Spleen (tissue), 11 donors: ENCODE measurements at regions not wholly inside any gene's neighbourhood (a gene's known extent, or its start where the extent isn't known, plus 50 kb on each side); places are given as distances from the start of the nearest gene placed in this dataset.
A peak's percentile ranks its signal among the peaks of the same experiment; 100 is the strongest.

ENCODE experiments used
- DNase-seq: peaks from one replicate; pipeline ENCODE4 v3.0.0-alpha.2; 2020
- H3K27ac ChIP-seq, 8 donors: fragments of 200-600 bp; sonication (generic) in 7 of 8; 1 replicate in 4 of 8; 2 replicates in 4 of 8; pipeline versions ENCODE4 v1.5.0 to v1.8.0; 2016 to 2021; ENCODE audit warnings: inconsistent platforms in 4 of 8, mild to moderate bottlenecking in 4 of 8, moderate library complexity in 1 of 8
- H3K27me3 ChIP-seq, 7 donors: fragments of 200-600 bp; sonication (generic) in 6 of 7; replicated peaks in 1 of 7; 1 replicate in 4 of 7; 2 replicates in 3 of 7; pipeline versions ENCODE4 v1.5.0 to v1.8.0; 2016 to 2021; ENCODE audit warnings: inconsistent platforms in 3 of 7, mild to moderate bottlenecking in 1 of 7
- H3K36me3 ChIP-seq, 6 donors: fragments of 200-600 bp; sonication (generic) in 5 of 6; 1 replicate in 4 of 6; 2 replicates in 2 of 6; pipeline versions ENCODE4 v1.5.0 to v1.8.0; 2016 to 2021; ENCODE audit warnings: inconsistent platforms in 2 of 6
- H3K4me1 ChIP-seq, 6 donors: fragments of 200-600 bp; sonication (generic) in 5 of 6; 1 replicate in 3 of 6; 2 replicates in 3 of 6; pipeline versions ENCODE4 v1.5.0 to v1.8.0; 2016 to 2021; ENCODE audit warnings: inconsistent platforms in 3 of 6
- H3K4me3 ChIP-seq, 8 donors: fragments of 200-600 bp; sonication (generic) in 7 of 8; 1 replicate in 4 of 8; 2 replicates in 4 of 8; pipeline versions ENCODE4 v1.5.0 to v1.8.0; 2016 to 2021; ENCODE audit warnings: inconsistent platforms in 4 of 8, mild to moderate bottlenecking in 4 of 8, moderate library complexity in 2 of 8
- H3K9me3 ChIP-seq, 8 donors: fragments of 200-600 bp; sonication (generic) in 7 of 8; 1 replicate in 4 of 8; 2 replicates in 4 of 8; pipeline versions ENCODE4 v1.5.0 to v1.8.0; 2016 to 2021; ENCODE audit warnings: inconsistent platforms in 4 of 8
- POLR2A ChIP-seq, 3 donors: fragments of 450-650 bp; IDR thresholded peaks; one replicate each; pipeline ENCODE4 v1.5.1; 2017; ENCODE audit warnings: antibody characterized with exemption in 3 of 3, mild to moderate bottlenecking in 1 of 3
- POLR2AphosphoS5 ChIP-seq, 3 donors: sonication (generic); formaldehyde crosslinking; IDR thresholded peaks; one replicate each; pipeline ENCODE4 v1.5.1; 2017; ENCODE audit warnings: antibody characterized with exemption in 3 of 3
- WGBS, 5 donors: extraction: QIAGEN DNeasy Blood & Tissue Kit in 3 of 5; methylation state at CpG; one replicate each; pipeline versions ENCODE4 v1.1.5 to v1.1.7; 2013 to 2018; 5-methylcytosine and 5-hydroxymethylcytosine counted together
- intact Hi-C: fragments of 100-400 bp; cut with DNase I; formaldehyde crosslinking; loops from one replicate; pipeline ENCODE4 v1.15.0; 2023; ENCODE audit warnings: low total_unique reads
- TF ChIP-seq, protein P1 (sequence below), 11 experiments: fragments of 200-600 bp in 7 of 11; fragments of 450-650 bp in 4 of 11; sonication (generic) in 4 of 11; IDR thresholded peaks in 8 of 11; conservative IDR thresholded peaks in 3 of 11; 1 replicate in 7 of 11; 2 replicates in 4 of 11; pipeline versions ENCODE4 v1.4.0 to v1.8.0; 2016 to 2021; ENCODE audit warnings: antibody characterized with exemption in 11 of 11, inconsistent platforms in 4 of 11, mild to moderate bottlenecking in 1 of 11
- donor health status: healthy with polysubstance abuse.
- donor health status: DM: no; HTN: no; CAD: no; lungs with moderate emphysema.
- donor health status: DM: no; HTN: no; CAD: no.
- donor health status: Bipolar disorder and iron deficiency.
- donor health status: healthy.
- donor health status: DM: no; HTN: no; CAD: no.
- donor health status: DM: yes; HTN: yes; CAD: no.

DNA sequence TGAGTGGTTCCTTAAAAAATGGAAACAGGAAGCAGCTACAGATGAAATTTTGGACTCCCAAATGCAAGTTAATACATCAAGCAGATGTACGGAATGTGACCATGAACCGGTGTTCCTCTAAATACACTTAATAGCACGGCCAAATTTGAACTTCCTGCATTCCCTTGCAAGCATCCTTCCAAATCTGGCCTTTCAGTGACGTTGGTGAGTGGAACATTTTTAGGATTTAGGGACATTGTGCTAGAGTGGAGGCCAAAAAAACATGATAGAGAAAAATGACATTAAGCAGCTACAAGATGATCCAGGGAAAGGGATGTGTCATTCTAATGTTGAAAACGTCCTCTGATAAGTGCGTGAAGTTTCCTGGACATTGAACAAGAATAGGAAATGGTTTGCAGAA lies 62.1 kb downstream of the CTAGE1 start:
- Histone ChIP-seq H3K36me3 (no peaks in the 10 kb centered on the region), H3K9me3 (no peaks in the 10 kb centered on the region), H3K4me1 (peaks cover 0 to 19% (median 2%) of the 10 kb centered on the region in 6 donors), H3K27me3 (peaks cover 0 to 10% (median 0%) of the 10 kb centered on the region in 7 donors), H3K27ac (peak overlapping the region in 6 of 8 donors; percentile 29 to 76 (median 60)), H3K4me3 (no peak overlapping the region)
- intact Hi-C loops, result no loop called here
- TF ChIP-seq POLR2A (IDR thresholded peaks at IDR 0.05), result no peak
- peak in 1 of 3 donors; percentile 68 for TF ChIP-seq POLR2AphosphoS5 (IDR thresholded peaks at IDR 0.05)
- DNase-seq, result no peak
- 44 to 54% (median 48%) methylated on average over 6 of the region's 6 CpGs for WGBS, 5 donors

GRCh38 chr18:22355069-22355468 lies 62.6 kb downstream of the CTAGE1 start:
- Histone ChIP-seq H3K9me3 (no peaks in the 10 kb centered on the region), H3K27ac (peak overlapping the region in 5 of 8 donors; percentile 29 to 76 (median 67)), H3K27me3 (peaks cover 0 to 14% (median 2%) of the 10 kb centered on the region in 7 donors), H3K36me3 (no peaks in the 10 kb centered on the region), H3K4me1 (peaks cover 0 to 19% (median 4%) of the 10 kb centered on the region in 6 donors), H3K4me3 (no peak overlapping the region)
- TF ChIP-seq POLR2AphosphoS5 (IDR thresholded peaks at IDR 0.05) (no peak), POLR2A (IDR thresholded peaks at IDR 0.05) (no peak)
- TF ChIP-seq, protein P1, sequence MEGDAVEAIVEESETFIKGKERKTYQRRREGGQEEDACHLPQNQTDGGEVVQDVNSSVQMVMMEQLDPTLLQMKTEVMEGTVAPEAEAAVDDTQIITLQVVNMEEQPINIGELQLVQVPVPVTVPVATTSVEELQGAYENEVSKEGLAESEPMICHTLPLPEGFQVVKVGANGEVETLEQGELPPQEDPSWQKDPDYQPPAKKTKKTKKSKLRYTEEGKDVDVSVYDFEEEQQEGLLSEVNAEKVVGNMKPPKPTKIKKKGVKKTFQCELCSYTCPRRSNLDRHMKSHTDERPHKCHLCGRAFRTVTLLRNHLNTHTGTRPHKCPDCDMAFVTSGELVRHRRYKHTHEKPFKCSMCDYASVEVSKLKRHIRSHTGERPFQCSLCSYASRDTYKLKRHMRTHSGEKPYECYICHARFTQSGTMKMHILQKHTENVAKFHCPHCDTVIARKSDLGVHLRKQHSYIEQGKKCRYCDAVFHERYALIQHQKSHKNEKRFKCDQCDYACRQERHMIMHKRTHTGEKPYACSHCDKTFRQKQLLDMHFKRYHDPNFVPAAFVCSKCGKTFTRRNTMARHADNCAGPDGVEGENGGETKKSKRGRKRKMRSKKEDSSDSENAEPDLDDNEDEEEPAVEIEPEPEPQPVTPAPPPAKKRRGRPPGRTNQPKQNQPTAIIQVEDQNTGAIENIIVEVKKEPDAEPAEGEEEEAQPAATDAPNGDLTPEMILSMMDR (IDR thresholded peaks at IDR 0.05 in 8 of 11, conservative IDR thresholded peaks at IDR 0.05 in 3 of 11), result no peak
- DNase-seq, result no peak
- WGBS, 5 donors, result 79 to 88% (median 80%) methylated on average over 6 of the region's 6 CpGs
- intact Hi-C loops, result no loop called here

DNA sequence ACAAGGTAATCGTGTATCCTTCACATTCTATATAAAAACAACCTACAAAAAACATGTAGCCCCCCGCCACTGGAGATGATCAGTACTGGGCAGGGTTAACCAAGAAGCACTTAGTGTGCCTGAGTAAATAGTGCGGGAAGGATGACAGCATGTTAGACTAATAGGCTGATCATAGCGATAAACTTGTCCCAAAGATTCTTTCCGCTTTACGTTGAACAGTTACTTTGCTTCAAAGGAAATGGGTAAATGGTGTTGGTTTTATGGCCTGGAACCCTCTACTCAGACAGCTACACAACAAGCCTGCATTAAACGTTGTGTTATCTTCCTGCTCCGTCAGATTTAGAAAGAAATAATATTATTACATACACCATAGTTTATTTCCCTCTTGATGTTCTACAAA lies 67.7 kb downstream of the CTAGE1 start:
- H3K4me3 ChIP-seq, result no peak overlapping the region
- intact Hi-C loops, result no loop called here
- peak overlapping the region in 5 of 8 donors; percentile 52 to 89 (median 86) for H3K27ac ChIP-seq
- no peak for TF ChIP-seq POLR2A (IDR thresholded peaks at IDR 0.05)
- TF ChIP-seq, protein P1 (IDR thresholded peaks at IDR 0.05 in 8 of 11, conservative IDR thresholded peaks at IDR 0.05 in 3 of 11), result no peak
- TF ChIP-seq POLR2AphosphoS5 (IDR thresholded peaks at IDR 0.05), result no peak
- no peak for DNase-seq
- H3K4me1 ChIP-seq, result peaks cover 21 to 55% (median 38%) of the 10 kb centered on the region in 6 donors
- WGBS, 5 donors, result 48 to 70% (median 57%) methylated on average over 8 of the region's 8 CpGs
- no peaks in the 10 kb centered on the region for H3K36me3 ChIP-seq
- H3K9me3 ChIP-seq, result no peaks in the 10 kb centered on the region
- H3K27me3 ChIP-seq, result peaks cover 0 to 59% (median 6%) of the 10 kb centered on the region in 7 donors

GRCh38 chr18:22349317-22349898 lies 68.3 kb downstream of the CTAGE1 start:
- H3K27me3 ChIP-seq, result peaks cover 0 to 59% (median 6%) of the 10 kb centered on the region in 7 donors
- no peaks in the 10 kb centered on the region for H3K36me3 ChIP-seq
- no peak for TF ChIP-seq POLR2A (IDR thresholded peaks at IDR 0.05)
- peak in 1 of 3 donors; percentile 36 for TF ChIP-seq POLR2AphosphoS5 (IDR thresholded peaks at IDR 0.05)
- peak overlapping the region; percentile 30 to 66 (median 37) for H3K4me3 ChIP-seq
- no peak for DNase-seq
- peaks cover 22 to 61% (median 42%) of the 10 kb centered on the region in 6 donors for H3K4me1 ChIP-seq
- no peaks in the 10 kb centered on the region for H3K9me3 ChIP-seq
- WGBS, 5 donors, result 33 to 44% (median 40%) methylated on average over 11 of the region's 11 CpGs
- intact Hi-C loops, result no loop called here
- peak overlapping the region; percentile 77 to 89 (median 84) for H3K27ac ChIP-seq

DNA sequence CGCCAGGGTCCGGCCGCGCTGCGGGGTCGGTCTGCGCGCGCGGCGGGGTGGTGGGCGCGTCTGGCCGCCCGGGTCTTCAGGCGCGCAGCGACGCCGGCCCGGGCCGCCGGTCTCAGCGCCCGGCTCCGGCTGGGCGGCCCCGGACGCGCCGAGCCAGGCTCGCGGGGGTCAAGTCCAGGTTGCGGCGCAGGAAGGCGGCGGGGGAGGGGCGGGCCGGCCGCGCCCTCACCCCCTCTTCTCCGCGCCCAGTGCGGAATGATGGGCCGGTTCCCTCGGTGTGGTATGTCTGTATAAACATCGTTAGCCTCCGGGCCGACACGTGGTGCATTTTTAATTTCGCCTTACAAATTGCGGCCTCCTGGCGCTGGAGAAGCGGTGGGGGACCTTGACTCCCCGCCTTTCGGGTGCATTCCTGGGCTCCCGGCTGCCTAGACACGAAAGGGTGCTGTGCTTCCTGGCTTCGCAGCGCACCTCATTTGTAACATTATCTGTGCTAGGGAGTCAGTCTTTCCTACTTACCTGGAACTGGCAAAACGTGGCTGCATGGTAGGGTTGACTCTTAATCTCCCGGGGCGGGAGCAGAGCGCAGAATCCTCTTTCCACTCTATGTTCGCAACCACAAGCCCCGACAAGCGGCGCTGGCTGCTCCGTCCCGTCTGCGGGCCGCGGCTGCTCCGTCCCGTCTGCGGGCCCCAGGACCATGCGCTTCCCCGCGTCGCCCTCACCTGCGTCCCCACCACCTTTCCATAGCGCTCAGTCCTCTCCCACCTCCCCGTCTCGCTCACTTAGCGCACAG lies 69.0 kb downstream of the CTAGE1 start:
- peaks cover 0 to 59% (median 6%) of the 10 kb centered on the region in 7 donors for H3K27me3 ChIP-seq
- WGBS, 5 donors, result 6 to 12% (median 7%) methylated on average over 57 to 85 of the region's 85 CpGs
- intact Hi-C loops, result no loop called here
- peaks cover 22 to 68% (median 47%) of the 10 kb centered on the region in 6 donors for H3K4me1 ChIP-seq
- peak; percentile 81 for DNase-seq
- no peaks in the 10 kb centered on the region for H3K9me3 ChIP-seq
- peak overlapping the region; percentile 77 to 89 (median 84) for H3K27ac ChIP-seq
- peak; percentile 25 to 73 (median 63) for TF ChIP-seq POLR2AphosphoS5 (IDR thresholded peaks at IDR 0.05)
- no peak for TF ChIP-seq POLR2A (IDR thresholded peaks at IDR 0.05)
- TF ChIP-seq, protein P1 (IDR thresholded peaks at IDR 0.05 in 8 of 11, conservative IDR thresholded peaks at IDR 0.05 in 3 of 11), result no peak
- peak overlapping the region; percentile 30 to 66 (median 37) for H3K4me3 ChIP-seq
- H3K36me3 ChIP-seq, result no peaks in the 10 kb centered on the region
